ENCODE measurements at regions not wholly inside any gene's neighbourhood (a gene's known extent, or its start where the extent isn't known, plus 50 kb on each side); places are given as distances from the start of the nearest gene placed in this dataset.

- Histone ChIP-seq H3F3A (ENCODE audit: insufficient read depth, low read length) (no peaks in the 10 kb centered on the region), H3K4me3 (ENCODE audit: low read length) (no peak overlapping the region), H3K79me2 (ENCODE audit: low read length) (no peaks in the 10 kb centered on the region), H3K36me3 (replicated peaks; ENCODE audit: insufficient read depth, low read length) (no peaks in the 10 kb centered on the region), H3K9me2 (replicated peaks; ENCODE audit: insufficient read depth, low read length) (no peaks in the 10 kb centered on the region), H4K20me1 (ENCODE audit: insufficient read depth, low read length) (no peaks in the 10 kb centered on the region), H3K9me3 (replicated peaks; ENCODE audit: insufficient read depth, low read length) (no peaks in the 10 kb centered on the region), H3K4me2 (ENCODE audit: low read depth, low read length) (no peak overlapping the region), H3K27me3 (replicated peaks; ENCODE audit: insufficient read depth, low read length) (no peaks in the 10 kb centered on the region), H2AFZ (ENCODE audit: low read length) (no peak overlapping the region), H3K4me1 (ENCODE audit: low read length) (no peaks in the 10 kb centered on the region), H3K9ac (ENCODE audit: low read length) (no peak overlapping the region), H3K27ac (ENCODE audit: low read length) (no peak overlapping the region)
- DNase-seq, result no peak
- no peak for TF ChIP-seq EZH2 (optimal IDR thresholded peaks at IDR 0.05; ENCODE audit: low read depth, low read length)
- no peak for TF ChIP-seq EZH2phosphoT487 (IDR thresholded peaks at IDR 0.05; ENCODE audit: low read length)
- TF ChIP-seq CTCF (IDR thresholded peaks at IDR 0.05; ENCODE audit: low read length), result no peak
Observed at GRCh38 chr5:39513236-39513635, 88.5 kb upstream of the DAB2 start.

GRCh38 chr5:39506211-39506610, 81.4 kb upstream of the DAB2 start:
- H3K4me3 ChIP-seq (ENCODE audit: low read length), result no peak overlapping the region
- H3K9me3 ChIP-seq (replicated peaks; ENCODE audit: insufficient read depth, low read length), result no peaks in the 10 kb centered on the region
- no peak overlapping the region for H3K27ac ChIP-seq (ENCODE audit: low read length)
- H3K79me2 ChIP-seq (ENCODE audit: low read length), result no peaks in the 10 kb centered on the region
- H3K36me3 ChIP-seq (replicated peaks; ENCODE audit: insufficient read depth, low read length), result no peaks in the 10 kb centered on the region
- no peak overlapping the region for H3K4me2 ChIP-seq (ENCODE audit: low read depth, low read length)
- H3K4me1 ChIP-seq (ENCODE audit: low read length), result peaks cover 9% of the 10 kb centered on the region; the same call in 1 of the 2 replicates
- H3K9ac ChIP-seq (ENCODE audit: low read length), result no peak overlapping the region
- no peaks in the 10 kb centered on the region for H3F3A ChIP-seq (ENCODE audit: insufficient read depth, low read length)
- no peak for DNase-seq
- no peak for TF ChIP-seq EZH2phosphoT487 (IDR thresholded peaks at IDR 0.05; ENCODE audit: low read length)
- TF ChIP-seq CTCF (IDR thresholded peaks at IDR 0.05; ENCODE audit: low read length), result no peak
- no peak for TF ChIP-seq EZH2 (optimal IDR thresholded peaks at IDR 0.05; ENCODE audit: low read depth, low read length)
- no peaks in the 10 kb centered on the region for H3K9me2 ChIP-seq (replicated peaks; ENCODE audit: insufficient read depth, low read length)
- H3K27me3 ChIP-seq (replicated peaks; ENCODE audit: insufficient read depth, low read length), result no peaks in the 10 kb centered on the region
- H4K20me1 ChIP-seq (ENCODE audit: insufficient read depth, low read length), result no peaks in the 10 kb centered on the region
- H2AFZ ChIP-seq (ENCODE audit: low read length), result no peak overlapping the region

- H3K9me2 ChIP-seq (replicated peaks; ENCODE audit: insufficient read depth, low read length), result no peaks in the 10 kb centered on the region
- no peak for DNase-seq
- no peaks in the 10 kb centered on the region for H3K9me3 ChIP-seq (replicated peaks; ENCODE audit: insufficient read depth, low read length)
- H3K27ac ChIP-seq (ENCODE audit: low read length), result no peak overlapping the region
- no peaks in the 10 kb centered on the region for H3K27me3 ChIP-seq (replicated peaks; ENCODE audit: insufficient read depth, low read length)
- no peaks in the 10 kb centered on the region for H3K36me3 ChIP-seq (replicated peaks; ENCODE audit: insufficient read depth, low read length)
- H2AFZ ChIP-seq (ENCODE audit: low read length), result no peak overlapping the region
- no peaks in the 10 kb centered on the region for H4K20me1 ChIP-seq (ENCODE audit: insufficient read depth, low read length)
- no peak overlapping the region for H3K9ac ChIP-seq (ENCODE audit: low read length)
- H3K4me1 ChIP-seq (ENCODE audit: low read length), result peaks cover 9% of the 10 kb centered on the region; the same call in 1 of the 2 replicates
- H3K4me2 ChIP-seq (ENCODE audit: low read depth, low read length), result no peak overlapping the region
- H3K4me3 ChIP-seq (ENCODE audit: low read length), result no peak overlapping the region
- H3K79me2 ChIP-seq (ENCODE audit: low read length), result no peaks in the 10 kb centered on the region
- no peaks in the 10 kb centered on the region for H3F3A ChIP-seq (ENCODE audit: insufficient read depth, low read length)
- no peak for TF ChIP-seq EZH2 (optimal IDR thresholded peaks at IDR 0.05; ENCODE audit: low read depth, low read length)
- TF ChIP-seq CTCF (IDR thresholded peaks at IDR 0.05; ENCODE audit: low read length), result no peak
- no peak for TF ChIP-seq EZH2phosphoT487 (IDR thresholded peaks at IDR 0.05; ENCODE audit: low read length)
Observed at GRCh38 chr5:39505791-39506190, 81.0 kb upstream of the DAB2 start.

Measured in MM.1S (cell line).